ENCODE measurements at regions not wholly inside any gene's neighbourhood (a gene's known extent, or its start where the extent isn't known, plus 50 kb on each side); places are given as distances from the start of the nearest gene placed in this dataset.

- no peak for DNase-seq (ENCODE audit: low read depth in 2 of 2)
Observed at GRCh38 chr12:19867151-19867550, 427.9 kb downstream of the AEBP2 start.

GRCh38 chr12:19867970-19868369 lies 428.7 kb downstream of the AEBP2 start:
- DNase-seq (ENCODE audit: low read depth in 2 of 2) = no peak

GRCh38 chr12:19869413-19869812 lies 430.1 kb downstream of the AEBP2 start:
- DNase-seq (ENCODE audit: low read depth in 2 of 2) = no peak

GRCh38 chr12:19872621-19873540 lies 433.6 kb downstream of the AEBP2 start:
- no peak for DNase-seq (ENCODE audit: low read depth in 2 of 2)

- DNase-seq (ENCODE audit: low read depth in 2 of 2) = no peak
Observed at GRCh38 chr12:19880076-19880475, 440.8 kb downstream of the AEBP2 start.

GRCh38 chr12:19880721-19881120 lies 441.4 kb downstream of the AEBP2 start:
- DNase-seq (ENCODE audit: low read depth in 2 of 2) = no peak

- no peak for DNase-seq (ENCODE audit: low read depth in 2 of 2)
Observed at GRCh38 chr12:19882346-19882745, 443.1 kb downstream of the AEBP2 start.

GRCh38 chr12:19884021-19884492 lies 444.8 kb downstream of the AEBP2 start:
- no peak for DNase-seq (ENCODE audit: low read depth in 2 of 2)

- DNase-seq (ENCODE audit: low read depth in 2 of 2) = no peak
Observed at GRCh38 chr12:19885093-19885812, 446.0 kb downstream of the AEBP2 start.

GRCh38 chr12:19886065-19886464 lies 446.8 kb downstream of the AEBP2 start:
- no peak for DNase-seq (ENCODE audit: low read depth in 2 of 2)

GRCh38 chr12:19886639-19887064 lies 447.4 kb downstream of the AEBP2 start:
- no peak for DNase-seq (ENCODE audit: low read depth in 2 of 2)

- no peak for DNase-seq (ENCODE audit: low read depth in 2 of 2)
Observed at GRCh38 chr12:19890024-19890423, 450.7 kb downstream of the AEBP2 start.

GRCh38 chr12:19891936-19892591 lies 452.8 kb downstream of the AEBP2 start:
- DNase-seq (ENCODE audit: low read depth in 2 of 2) = no peak

- no peak for DNase-seq (ENCODE audit: low read depth in 2 of 2)
Observed at GRCh38 chr12:19893514-19893913, 454.2 kb downstream of the AEBP2 start.

- no peak for DNase-seq (ENCODE audit: low read depth in 2 of 2)
Observed at GRCh38 chr12:19894050-19894449, 454.8 kb downstream of the AEBP2 start.

- no peak for DNase-seq (ENCODE audit: low read depth in 2 of 2)
Observed at GRCh38 chr12:19894803-19895202, 455.5 kb downstream of the AEBP2 start.

- DNase-seq (ENCODE audit: low read depth in 2 of 2) = no peak
Observed at GRCh38 chr12:19895246-19896020, 456.1 kb downstream of the AEBP2 start.

- no peak for DNase-seq (ENCODE audit: low read depth in 2 of 2)
Observed at GRCh38 chr12:19896041-19896440, 456.7 kb downstream of the AEBP2 start.

- DNase-seq (ENCODE audit: low read depth in 2 of 2) = no peak
Observed at GRCh38 chr12:19896534-19896933, 457.2 kb downstream of the AEBP2 start.

- DNase-seq (ENCODE audit: low read depth in 2 of 2) = no peak
Observed at GRCh38 chr12:19897900-19898408, 458.7 kb downstream of the AEBP2 start.

GRCh38 chr12:19901841-19902240 lies 462.5 kb downstream of the AEBP2 start:
- DNase-seq (ENCODE audit: low read depth in 2 of 2) = no peak

Data from stimulated activated CD4-positive, alpha-beta T cell treated with anti-CD3 and anti-CD28 coated beads, Interleukin-12 subunit alpha, Interleukin-12 subunit beta, amount 100 ng/mL, for 24 hours (primary cell).